T-helper 1 cell treated with Interleukin-12 subunit alpha and Interleukin-12 subunit beta and Interleukin-4 antibody, amounts not matched to agents 30 μg/mL and 1 μg/mL, for 36 hours (primary cell): ENCODE measurements at regions not wholly inside any gene's neighbourhood (a gene's known extent, or its start where the extent isn't known, plus 50 kb on each side); places are given as distances from the start of the nearest gene placed in this dataset.

Experiments used
- H3K27ac Mint-ChIP-seq: one replicate; pipeline ENCODE4 v1.8.0; 2021; ENCODE audit warnings: mild to moderate bottlenecking, mixed read lengths
- H3K27me3 Mint-ChIP-seq: one replicate; pipeline ENCODE4 v1.8.0; 2021; ENCODE audit warnings: low read depth, mixed read lengths
- H3K36me3 Mint-ChIP-seq: one replicate; pipeline ENCODE4 v1.8.0; 2021; ENCODE audit warnings: low read depth, mixed read lengths
- H3K4me1 Mint-ChIP-seq: one replicate; pipeline ENCODE4 v1.8.0; 2021; ENCODE audit warnings: low read depth, mixed read lengths
- H3K4me3 Mint-ChIP-seq: one replicate; pipeline ENCODE4 v1.8.0; 2021; ENCODE audit warnings: mild to moderate bottlenecking, moderate library complexity, mixed read lengths
- H3K9me3 Mint-ChIP-seq: one replicate; pipeline ENCODE4 v1.8.0; 2021; ENCODE audit warnings: mixed read lengths

GRCh38 chr10:78865931-78866717 is 202.6 kb upstream of the ZMIZ1 start:
- Mint-ChIP-seq H3K9me3 (no peaks in the 10 kb centered on the region), H3K4me1 (no peaks in the 10 kb centered on the region), H3K27me3 (peaks cover 11% of the 10 kb centered on the region), H3K4me3 (no peak overlapping the region), H3K27ac (no peak overlapping the region), H3K36me3 (no peaks in the 10 kb centered on the region)

GRCh38 chr10:78866731-78867554 is 201.8 kb upstream of the ZMIZ1 start:
- no peaks in the 10 kb centered on the region for H3K9me3 Mint-ChIP-seq
- H3K27me3 Mint-ChIP-seq, result peaks cover 11% of the 10 kb centered on the region
- H3K36me3 Mint-ChIP-seq, result no peaks in the 10 kb centered on the region
- no peak overlapping the region for H3K4me3 Mint-ChIP-seq
- H3K27ac Mint-ChIP-seq, result no peak overlapping the region
- no peaks in the 10 kb centered on the region for H3K4me1 Mint-ChIP-seq

- Mint-ChIP-seq H3K36me3 (no peaks in the 10 kb centered on the region), H3K9me3 (no peaks in the 10 kb centered on the region), H3K27ac (no peak overlapping the region), H3K4me3 (no peak overlapping the region), H3K27me3 (peaks cover 15% of the 10 kb centered on the region), H3K4me1 (no peaks in the 10 kb centered on the region)
Measured at GRCh38 chr10:78867555-78867939, 201.2 kb upstream of the ZMIZ1 start.

DNA sequence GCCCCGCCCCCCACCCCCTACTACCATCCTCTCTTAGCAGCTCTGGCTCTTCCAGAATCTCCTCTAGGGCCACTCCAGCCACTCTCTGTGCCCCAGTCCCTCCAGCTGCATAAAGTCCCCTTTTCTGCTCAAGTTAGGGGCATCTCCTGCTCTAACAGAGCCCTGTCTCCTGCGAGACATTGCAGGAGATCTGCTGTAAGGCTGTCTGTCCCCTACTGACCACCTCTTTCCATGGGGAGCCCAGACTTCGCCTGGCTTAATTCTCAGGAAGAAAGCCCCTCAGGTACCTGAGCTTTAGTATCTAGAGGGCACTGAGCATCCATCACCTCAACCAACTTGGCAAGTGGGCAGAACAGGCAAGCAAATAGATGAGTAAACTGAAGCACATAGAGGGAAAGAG is 200.7 kb upstream of the ZMIZ1 start:
- Mint-ChIP-seq H3K4me1 (no peaks in the 10 kb centered on the region), H3K36me3 (no peaks in the 10 kb centered on the region), H3K27ac (no peak overlapping the region), H3K9me3 (no peaks in the 10 kb centered on the region), H3K4me3 (no peak overlapping the region), H3K27me3 (peaks cover 16% of the 10 kb centered on the region)

- no peaks in the 10 kb centered on the region for H3K4me1 Mint-ChIP-seq
- no peaks in the 10 kb centered on the region for H3K9me3 Mint-ChIP-seq
- H3K27me3 Mint-ChIP-seq, result peaks cover 20% of the 10 kb centered on the region
- no peak overlapping the region for H3K27ac Mint-ChIP-seq
- H3K4me3 Mint-ChIP-seq, result no peak overlapping the region
- no peaks in the 10 kb centered on the region for H3K36me3 Mint-ChIP-seq
Measured at GRCh38 chr10:78868456-78868855, 200.3 kb upstream of the ZMIZ1 start.

- H3K27me3 Mint-ChIP-seq, result peaks cover 24% of the 10 kb centered on the region
- no peaks in the 10 kb centered on the region for H3K36me3 Mint-ChIP-seq
- no peaks in the 10 kb centered on the region for H3K9me3 Mint-ChIP-seq
- no peaks in the 10 kb centered on the region for H3K4me1 Mint-ChIP-seq
- no peak overlapping the region for H3K4me3 Mint-ChIP-seq
- no peak overlapping the region for H3K27ac Mint-ChIP-seq
Measured at GRCh38 chr10:78868861-78869260, 199.9 kb upstream of the ZMIZ1 start.

- peaks cover 33% of the 10 kb centered on the region for H3K27me3 Mint-ChIP-seq
- no peaks in the 10 kb centered on the region for H3K4me1 Mint-ChIP-seq
- H3K9me3 Mint-ChIP-seq, result no peaks in the 10 kb centered on the region
- no peaks in the 10 kb centered on the region for H3K36me3 Mint-ChIP-seq
- no peak overlapping the region for H3K4me3 Mint-ChIP-seq
- no peak overlapping the region for H3K27ac Mint-ChIP-seq
Measured at GRCh38 chr10:78869508-78870454, 199.0 kb upstream of the ZMIZ1 start.

GRCh38 chr10:78870458-78870857 is 198.3 kb upstream of the ZMIZ1 start:
- no peak overlapping the region for H3K27ac Mint-ChIP-seq
- H3K4me3 Mint-ChIP-seq, result no peak overlapping the region
- H3K27me3 Mint-ChIP-seq, result peaks cover 36% of the 10 kb centered on the region
- H3K9me3 Mint-ChIP-seq, result no peaks in the 10 kb centered on the region
- H3K36me3 Mint-ChIP-seq, result no peaks in the 10 kb centered on the region
- no peaks in the 10 kb centered on the region for H3K4me1 Mint-ChIP-seq

- Mint-ChIP-seq H3K36me3 (no peaks in the 10 kb centered on the region), H3K9me3 (no peaks in the 10 kb centered on the region), H3K4me1 (no peaks in the 10 kb centered on the region), H3K27ac (no peak overlapping the region), H3K27me3 (peaks cover 36% of the 10 kb centered on the region), H3K4me3 (no peak overlapping the region)
Measured at GRCh38 chr10:78871796-78872195, 197.0 kb upstream of the ZMIZ1 start.

GRCh38 chr10:78873413-78873812 is 195.4 kb upstream of the ZMIZ1 start:
- H3K36me3 Mint-ChIP-seq, result no peaks in the 10 kb centered on the region
- H3K27me3 Mint-ChIP-seq, result peaks cover 36% of the 10 kb centered on the region

DNA sequence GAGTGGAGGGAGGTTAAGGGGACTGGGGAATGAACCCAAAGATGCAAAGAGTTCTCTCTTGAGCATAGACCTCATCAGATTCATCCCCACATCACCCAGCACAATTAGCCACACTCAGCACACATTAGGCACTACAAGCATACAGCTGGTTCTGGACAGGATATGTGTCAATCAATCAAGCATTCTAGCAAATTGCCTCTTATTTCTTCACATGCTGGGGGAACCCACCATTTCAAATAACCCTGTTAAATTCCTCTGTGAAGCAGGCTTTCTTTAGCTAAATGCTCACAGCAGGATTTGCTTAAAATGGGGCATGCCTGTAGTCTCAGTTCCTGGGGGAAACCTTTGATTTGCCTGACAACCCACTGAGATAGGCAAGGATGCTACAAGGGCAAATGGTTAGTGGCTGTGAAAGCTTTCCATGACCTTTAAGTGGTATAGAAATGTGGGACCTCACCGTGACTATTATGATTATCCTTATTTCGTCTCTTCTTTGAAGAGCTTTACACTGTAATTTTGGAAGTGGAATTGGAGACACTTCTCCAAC is 193.4 kb upstream of the ZMIZ1 start:
- H3K4me3 Mint-ChIP-seq, result no peak overlapping the region
- H3K9me3 Mint-ChIP-seq, result peaks cover 10% of the 10 kb centered on the region
- no peaks in the 10 kb centered on the region for H3K4me1 Mint-ChIP-seq
- H3K27me3 Mint-ChIP-seq, result peaks cover 35% of the 10 kb centered on the region
- H3K27ac Mint-ChIP-seq, result no peak overlapping the region
- H3K36me3 Mint-ChIP-seq, result peaks cover 2% of the 10 kb centered on the region

More at GRCh38 chr10:78873413-78873812, 195.4 kb upstream of the ZMIZ1 start:
- no peak overlapping the region for H3K27ac Mint-ChIP-seq
- H3K9me3 Mint-ChIP-seq, result no peaks in the 10 kb centered on the region
- H3K4me1 Mint-ChIP-seq, result no peaks in the 10 kb centered on the region
- H3K4me3 Mint-ChIP-seq, result no peak overlapping the region

DNA sequence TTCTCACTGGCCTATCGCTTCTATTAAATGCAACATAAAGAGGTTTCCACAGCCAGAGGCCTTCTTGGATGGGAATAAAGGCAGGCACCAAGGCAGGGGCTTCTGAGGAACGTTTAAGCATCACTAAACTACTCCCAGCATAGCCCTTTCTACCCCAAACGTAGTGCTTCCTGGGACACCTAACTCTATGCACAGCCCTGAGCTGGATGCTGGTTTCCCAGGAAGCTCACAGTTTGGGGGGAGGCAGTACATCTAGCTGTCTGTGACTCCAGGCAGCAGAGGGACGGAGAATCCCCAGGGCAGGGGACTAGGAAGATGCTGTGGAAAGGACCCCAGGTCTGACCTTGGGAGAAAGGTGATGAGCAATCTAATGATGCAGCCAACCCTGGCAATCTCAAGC is 192.8 kb upstream of the ZMIZ1 start:
- H3K36me3 Mint-ChIP-seq, result peaks cover 2% of the 10 kb centered on the region
- no peak overlapping the region for H3K4me3 Mint-ChIP-seq
- peaks cover 32% of the 10 kb centered on the region for H3K27me3 Mint-ChIP-seq
- peaks cover 10% of the 10 kb centered on the region for H3K9me3 Mint-ChIP-seq
- H3K4me1 Mint-ChIP-seq, result no peaks in the 10 kb centered on the region
- no peak overlapping the region for H3K27ac Mint-ChIP-seq

DNA sequence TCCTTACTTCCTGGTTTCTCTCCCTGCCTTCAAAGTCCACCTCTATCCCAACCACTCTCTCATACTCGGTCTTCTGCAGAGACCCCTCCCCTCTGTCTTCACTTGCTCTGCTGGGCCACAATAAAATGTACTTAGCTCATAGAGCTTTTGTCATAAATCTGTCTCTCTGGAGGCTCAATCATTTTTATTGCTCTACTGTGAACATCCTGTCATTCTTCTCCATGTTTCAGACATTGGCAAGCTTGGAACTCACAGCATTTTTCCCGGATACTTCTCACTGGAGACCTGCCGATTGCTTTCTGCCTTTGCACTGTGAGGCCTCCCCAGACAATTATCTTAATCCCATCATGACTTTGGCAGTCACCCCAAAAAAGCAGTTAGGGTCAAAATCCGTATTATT is 192.3 kb upstream of the ZMIZ1 start:
- Mint-ChIP-seq H3K27me3 (peaks cover 29% of the 10 kb centered on the region), H3K4me1 (no peaks in the 10 kb centered on the region), H3K36me3 (peaks cover 2% of the 10 kb centered on the region), H3K4me3 (no peak overlapping the region), H3K27ac (no peak overlapping the region), H3K9me3 (peaks cover 10% of the 10 kb centered on the region)

- Mint-ChIP-seq H3K27ac (no peak overlapping the region), H3K36me3 (peaks cover 2% of the 10 kb centered on the region), H3K4me3 (no peak overlapping the region), H3K9me3 (peaks cover 10% of the 10 kb centered on the region), H3K27me3 (peaks cover 20% of the 10 kb centered on the region), H3K4me1 (no peaks in the 10 kb centered on the region)
Measured at GRCh38 chr10:78879621-78880020, 189.1 kb upstream of the ZMIZ1 start.
